Middle frontal gyrus (tissue), 1 donor: ENCODE measurements at regions not wholly inside any gene's neighbourhood (a gene's known extent, or its start where the extent isn't known, plus 50 kb on each side); places are given as distances from the start of the nearest gene placed in this dataset.

ENCODE experiments used
- DNase-seq: peaks from one replicate; pipeline ENCODE4 v3.0.0-alpha.2; 2015; ENCODE audit warnings: low spot score; ENCODE audit errors: extremely low spot score

- no peak for DNase-seq
These were observed 57.7 kb upstream of the ZC3H11B start for GRCh38 chr1:219670426-219671149.

GRCh38 chr1:219669556-219669955 lies 56.7 kb upstream of the ZC3H11B start:
- no peak for DNase-seq

GRCh38 chr1:219669042-219669441 lies 56.1 kb upstream of the ZC3H11B start:
- no peak for DNase-seq

- no peak for DNase-seq
These were observed 55.5 kb upstream of the ZC3H11B start for GRCh38 chr1:219668446-219668845.

GRCh38 chr1:219666242-219666641 lies 53.3 kb upstream of the ZC3H11B start:
- no peak for DNase-seq

- DNase-seq: no peak
These were observed 52.2 kb upstream of the ZC3H11B start for GRCh38 chr1:219665089-219665488.

GRCh38 chr1:219664310-219665029 lies 51.6 kb upstream of the ZC3H11B start:
- no peak for DNase-seq
